Liver (tissue), 3 donors: ENCODE measurements at regions not wholly inside any gene's neighbourhood (a gene's known extent, or its start where the extent isn't known, plus 50 kb on each side); places are given as distances from the start of the nearest gene placed in this dataset.

ENCODE experiments used
- CTCF ChIP-seq: fragments of 150-350 bp; IDR thresholded peaks from 2 replicates; pipeline ENCODE4 v1.5.1; 2017; ENCODE audit warnings: improper control_type of control experiment, low read depth, low read length; ENCODE audit not compliant: missing input control
- EGR1 ChIP-seq, 2 donors: IDR thresholded peaks; 2 replicates each; pipeline ENCODE4 v1.6.1; 2016 to 2018; ENCODE audit warnings: antibody characterized with exemption in 2 of 2, low read depth in 2 of 2
- GABPA ChIP-seq, 2 donors: IDR thresholded peaks in 1 of 2; conservative IDR thresholded peaks in 1 of 2; 2 replicates each; pipeline ENCODE4 v1.6.1; 2016; ENCODE audit warnings: antibody characterized with exemption in 2 of 2, mild to moderate bottlenecking in 1 of 2, moderate library complexity in 1 of 2
- TAF1 ChIP-seq: conservative IDR thresholded peaks from 2 replicates; pipeline ENCODE4 v1.6.1; 2016; ENCODE audit warnings: antibody characterized with exemption, mild to moderate bottlenecking
- TF ChIP-seq, protein P1 (sequence below): IDR thresholded peaks from 2 replicates; pipeline ENCODE4 v1.6.1; 2016; ENCODE audit warnings: antibody characterized with exemption, mild to moderate bottlenecking
- TF ChIP-seq, protein P2 (sequence below): IDR thresholded peaks from 2 replicates; pipeline ENCODE4 v1.6.1; 2016; ENCODE audit warnings: antibody characterized with exemption
- TF ChIP-seq, protein P3 (sequence below): IDR thresholded peaks from 2 replicates; pipeline ENCODE4 v1.6.1; 2016; ENCODE audit warnings: antibody characterized with exemption
- donor health status: healthy.
- donor health status: healthy.

DNA sequence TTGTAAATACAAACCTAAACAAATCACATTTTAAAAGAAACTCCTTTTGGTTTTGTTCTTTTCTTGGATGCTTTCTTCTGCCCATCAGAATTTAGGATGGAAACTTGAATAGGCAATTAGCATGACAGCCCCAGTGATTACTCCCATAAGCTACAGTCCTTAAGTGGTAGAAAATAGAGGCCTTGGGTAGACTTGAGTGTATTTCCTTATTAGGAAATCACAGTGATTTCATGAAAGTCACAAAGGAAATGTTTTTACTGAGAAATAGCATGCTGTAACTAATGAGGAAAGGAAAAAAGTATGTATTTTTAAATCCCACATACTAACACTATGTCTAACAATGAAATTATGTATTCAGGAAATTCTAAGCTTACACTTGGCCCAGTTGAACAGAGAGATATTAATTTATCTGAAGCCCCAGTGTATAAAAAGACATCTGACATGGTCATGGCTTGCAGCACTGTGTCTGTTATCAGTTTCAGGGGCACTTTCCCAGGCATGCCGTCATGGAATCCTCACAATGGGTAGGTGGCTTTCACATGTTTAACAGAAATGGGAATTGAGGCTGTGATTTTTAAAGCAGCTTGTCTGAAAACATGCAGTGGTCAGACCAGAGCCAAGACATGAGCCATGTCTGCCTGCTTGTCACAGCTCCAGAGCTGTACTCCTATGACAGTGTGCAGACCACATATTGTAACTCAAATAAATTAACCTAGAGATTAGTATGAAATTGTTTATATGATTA is 79.7 kb upstream of the TRIB2 start:
- TF ChIP-seq CTCF (no peak), TAF1 (no peak), GABPA (IDR thresholded peaks at IDR 0.05 in 1 of 2, conservative IDR thresholded peaks at IDR 0.05 in 1 of 2) (no peak), EGR1 (IDR thresholded peaks at IDR 0.05; ENCODE audit: low read depth in 2 of 2) (no peak)
- TF ChIP-seq, protein P1, sequence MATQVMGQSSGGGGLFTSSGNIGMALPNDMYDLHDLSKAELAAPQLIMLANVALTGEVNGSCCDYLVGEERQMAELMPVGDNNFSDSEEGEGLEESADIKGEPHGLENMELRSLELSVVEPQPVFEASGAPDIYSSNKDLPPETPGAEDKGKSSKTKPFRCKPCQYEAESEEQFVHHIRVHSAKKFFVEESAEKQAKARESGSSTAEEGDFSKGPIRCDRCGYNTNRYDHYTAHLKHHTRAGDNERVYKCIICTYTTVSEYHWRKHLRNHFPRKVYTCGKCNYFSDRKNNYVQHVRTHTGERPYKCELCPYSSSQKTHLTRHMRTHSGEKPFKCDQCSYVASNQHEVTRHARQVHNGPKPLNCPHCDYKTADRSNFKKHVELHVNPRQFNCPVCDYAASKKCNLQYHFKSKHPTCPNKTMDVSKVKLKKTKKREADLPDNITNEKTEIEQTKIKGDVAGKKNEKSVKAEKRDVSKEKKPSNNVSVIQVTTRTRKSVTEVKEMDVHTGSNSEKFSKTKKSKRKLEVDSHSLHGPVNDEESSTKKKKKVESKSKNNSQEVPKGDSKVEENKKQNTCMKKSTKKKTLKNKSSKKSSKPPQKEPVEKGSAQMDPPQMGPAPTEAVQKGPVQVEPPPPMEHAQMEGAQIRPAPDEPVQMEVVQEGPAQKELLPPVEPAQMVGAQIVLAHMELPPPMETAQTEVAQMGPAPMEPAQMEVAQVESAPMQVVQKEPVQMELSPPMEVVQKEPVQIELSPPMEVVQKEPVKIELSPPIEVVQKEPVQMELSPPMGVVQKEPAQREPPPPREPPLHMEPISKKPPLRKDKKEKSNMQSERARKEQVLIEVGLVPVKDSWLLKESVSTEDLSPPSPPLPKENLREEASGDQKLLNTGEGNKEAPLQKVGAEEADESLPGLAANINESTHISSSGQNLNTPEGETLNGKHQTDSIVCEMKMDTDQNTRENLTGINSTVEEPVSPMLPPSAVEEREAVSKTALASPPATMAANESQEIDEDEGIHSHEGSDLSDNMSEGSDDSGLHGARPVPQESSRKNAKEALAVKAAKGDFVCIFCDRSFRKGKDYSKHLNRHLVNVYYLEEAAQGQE: no peak
- TF ChIP-seq, protein P2, sequence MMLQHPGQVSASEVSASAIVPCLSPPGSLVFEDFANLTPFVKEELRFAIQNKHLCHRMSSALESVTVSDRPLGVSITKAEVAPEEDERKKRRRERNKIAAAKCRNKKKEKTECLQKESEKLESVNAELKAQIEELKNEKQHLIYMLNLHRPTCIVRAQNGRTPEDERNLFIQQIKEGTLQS: no peak
- TF ChIP-seq, protein P3, sequence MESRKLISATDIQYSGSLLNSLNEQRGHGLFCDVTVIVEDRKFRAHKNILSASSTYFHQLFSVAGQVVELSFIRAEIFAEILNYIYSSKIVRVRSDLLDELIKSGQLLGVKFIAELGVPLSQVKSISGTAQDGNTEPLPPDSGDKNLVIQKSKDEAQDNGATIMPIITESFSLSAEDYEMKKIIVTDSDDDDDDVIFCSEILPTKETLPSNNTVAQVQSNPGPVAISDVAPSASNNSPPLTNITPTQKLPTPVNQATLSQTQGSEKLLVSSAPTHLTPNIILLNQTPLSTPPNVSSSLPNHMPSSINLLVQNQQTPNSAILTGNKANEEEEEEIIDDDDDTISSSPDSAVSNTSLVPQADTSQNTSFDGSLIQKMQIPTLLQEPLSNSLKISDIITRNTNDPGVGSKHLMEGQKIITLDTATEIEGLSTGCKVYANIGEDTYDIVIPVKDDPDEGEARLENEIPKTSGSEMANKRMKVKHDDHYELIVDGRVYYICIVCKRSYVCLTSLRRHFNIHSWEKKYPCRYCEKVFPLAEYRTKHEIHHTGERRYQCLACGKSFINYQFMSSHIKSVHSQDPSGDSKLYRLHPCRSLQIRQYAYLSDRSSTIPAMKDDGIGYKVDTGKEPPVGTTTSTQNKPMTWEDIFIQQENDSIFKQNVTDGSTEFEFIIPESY: no peak
